Stomach (tissue), 8 donors: ENCODE measurements at regions not wholly inside any gene's neighbourhood (a gene's known extent, or its start where the extent isn't known, plus 50 kb on each side); places are given as distances from the start of the nearest gene placed in this dataset.

Experiments used
- DNase-seq, 2 donors: peaks; one replicate each; pipeline versions ENCODE4 v3.0.0 to v3.0.0-alpha.2; 2013 to 2019
- H3K27ac ChIP-seq, 5 donors: fragments of 200-600 bp in 4 of 5; sonication (generic) in 4 of 5; one replicate each; pipeline ENCODE4 v1.5.1; 2013 to 2019; ENCODE audit warnings: mild to moderate bottlenecking in 1 of 5, moderate library complexity in 1 of 5
- H3K27me3 ChIP-seq, 3 donors: fragments of 200-600 bp; sonication (generic); one replicate each; pipeline ENCODE4 v1.5.1; 2017 to 2019; ENCODE audit warnings: mixed run types in 1 of 3
- H3K36me3 ChIP-seq, 4 donors: fragments of 200-600 bp; sonication (generic); 1 replicate in 3 of 4; 2 replicates in 1 of 4; pipeline ENCODE4 v1.5.1; 2016 to 2019
- H3K4me1 ChIP-seq, 4 donors: fragments of 200-600 bp; sonication (generic); one replicate each; pipeline ENCODE4 v1.5.1; 2016 to 2019
- H3K4me3 ChIP-seq, 4 donors: fragments of 200-600 bp; sonication (generic) in 3 of 4; one replicate each; pipeline ENCODE4 v1.5.1; 2016 to 2019; ENCODE audit warnings: mild to moderate bottlenecking in 1 of 4
- H3K9me3 ChIP-seq, 4 donors: fragments of 200-600 bp; sonication (generic); one replicate each; pipeline ENCODE4 v1.5.1; 2016 to 2019
- CTCF ChIP-seq, 7 experiments: fragments of 450-650 bp in 4 of 7; fragments of 200-600 bp in 3 of 7; sonication (generic) in 3 of 7; IDR thresholded peaks; one replicate each; pipeline ENCODE4 v1.5.1; 2016 to 2019; ENCODE audit warnings: antibody characterized with exemption in 7 of 7, control low read depth in 2 of 7, mild to moderate bottlenecking in 1 of 7
- EP300 ChIP-seq: sonication (generic); formaldehyde crosslinking; IDR thresholded peaks from one replicate; pipeline ENCODE4 v1.6.1; 2017; ENCODE audit warnings: antibody characterized with exemption
- POLR2A ChIP-seq, 4 donors: fragments of 450-650 bp; IDR thresholded peaks; one replicate each; pipeline ENCODE4 v1.6.1; 2016; ENCODE audit warnings: antibody characterized with exemption in 4 of 4, control low read depth in 2 of 4, mild to moderate bottlenecking in 1 of 4, moderate library complexity in 1 of 4
- POLR2AphosphoS5 ChIP-seq, 3 donors: sonication (generic); formaldehyde crosslinking; IDR thresholded peaks; one replicate each; pipeline ENCODE4 v1.6.1; 2016; ENCODE audit warnings: antibody characterized with exemption in 3 of 3
- WGBS, 5 donors: extraction: QIAGEN DNeasy Blood & Tissue Kit in 3 of 5; methylation state at CpG; one replicate each; pipeline versions ENCODE4 v1.1.5 to v1.1.7; 2013 to 2018; 5-methylcytosine and 5-hydroxymethylcytosine counted together
- intact Hi-C: fragments of 100-400 bp; cut with DNase I; formaldehyde crosslinking; loops from one replicate; pipeline ENCODE4 v1.15.1; 2023; ENCODE audit warnings: low total_unique reads
- donor health status: healthy with polysubstance abuse.
- donor health status: Bipolar disorder and iron deficiency.
- donor health status: healthy.

- intact Hi-C loops = no loop called here
- H3K27ac ChIP-seq = no peak overlapping the region
- no peaks in the 10 kb centered on the region for H3K4me1 ChIP-seq
- H3K27me3 ChIP-seq = no peaks in the 10 kb centered on the region
- H3K9me3 ChIP-seq = no peaks in the 10 kb centered on the region
- 79 to 94% (median 83%) methylated on average over 1 of the region's 1 CpG for WGBS, 5 donors
- no peaks in the 10 kb centered on the region for H3K36me3 ChIP-seq
- no peak for DNase-seq
- no peak for TF ChIP-seq POLR2AphosphoS5 (IDR thresholded peaks at IDR 0.05)
- no peak for TF ChIP-seq CTCF (IDR thresholded peaks at IDR 0.05)
- TF ChIP-seq POLR2A (IDR thresholded peaks at IDR 0.05) = no peak
- no peak for TF ChIP-seq EP300
- no peak overlapping the region for H3K4me3 ChIP-seq
These were observed 260.3 kb upstream of the MAN1A1 start for GRCh38 chr6:119609865-119610264.

GRCh38 chr6:119608994-119609393, 259.4 kb upstream of the MAN1A1 start:
- 81 to 91% (median 90%) methylated on average over 4 of the region's 4 CpGs for whole genome bisulfite sequencing, 5 donors
- no peak for DNase-seq
- no peaks in the 10 kb centered on the region for H3K9me3 ChIP-seq
- H3K27ac ChIP-seq = no peak overlapping the region
- no peaks in the 10 kb centered on the region for H3K27me3 ChIP-seq
- no peak for TF ChIP-seq POLR2A (IDR thresholded peaks at IDR 0.05)
- TF ChIP-seq CTCF (IDR thresholded peaks at IDR 0.05) = no peak
- TF ChIP-seq POLR2AphosphoS5 (IDR thresholded peaks at IDR 0.05) = no peak
- TF ChIP-seq EP300 = no peak
- H3K36me3 ChIP-seq = no peaks in the 10 kb centered on the region
- intact Hi-C loops = no loop called here
- H3K4me1 ChIP-seq = no peaks in the 10 kb centered on the region
- H3K4me3 ChIP-seq = no peak overlapping the region

GRCh38 chr6:119604124-119604523, 254.6 kb upstream of the MAN1A1 start:
- no peaks in the 10 kb centered on the region for H3K9me3 ChIP-seq
- intact Hi-C loops = no loop called here
- H3K36me3 ChIP-seq = no peaks in the 10 kb centered on the region
- TF ChIP-seq CTCF (IDR thresholded peaks at IDR 0.05) (no peak), EP300 (no peak), POLR2A (IDR thresholded peaks at IDR 0.05) (no peak), POLR2AphosphoS5 (IDR thresholded peaks at IDR 0.05) (no peak)
- DNase-seq = no peak
- H3K4me1 ChIP-seq = no peaks in the 10 kb centered on the region
- H3K27me3 ChIP-seq = no peaks in the 10 kb centered on the region
- 50 to 73% (median 61%) methylated on average over 1 of the region's 1 CpG for WGBS, 5 donors
- no peak overlapping the region for H3K27ac ChIP-seq
- no peak overlapping the region for H3K4me3 ChIP-seq

- no peak for TF ChIP-seq POLR2AphosphoS5 (IDR thresholded peaks at IDR 0.05)
- no peak for TF ChIP-seq POLR2A (IDR thresholded peaks at IDR 0.05)
- no peak for TF ChIP-seq CTCF (IDR thresholded peaks at IDR 0.05)
- no peak for TF ChIP-seq EP300
- 91 to 97% (median 96%) methylated on average over 5 of the region's 5 CpGs for WGBS, 5 donors
- H3K4me1 ChIP-seq = no peaks in the 10 kb centered on the region
- no peaks in the 10 kb centered on the region for H3K9me3 ChIP-seq
- no peak overlapping the region for H3K4me3 ChIP-seq
- no peaks in the 10 kb centered on the region for H3K27me3 ChIP-seq
- no peak for DNase-seq
- intact Hi-C loops = no loop called here
- no peak overlapping the region for H3K27ac ChIP-seq
- no peaks in the 10 kb centered on the region for H3K36me3 ChIP-seq
These were observed 253.9 kb upstream of the MAN1A1 start for GRCh38 chr6:119603501-119603900.
